HG03558 (cell line): ENCODE measurements at regions not wholly inside any gene's neighbourhood (a gene's known extent, or its start where the extent isn't known, plus 50 kb on each side); places are given as distances from the start of the nearest gene placed in this dataset.

Source experiments
- ATAC-seq: cut with Tn5 transposase; IDR thresholded peaks from one replicate; pipeline ENCODE4 v1.9.1; 2021; ENCODE audit warnings: moderate number of reproducible peaks; ENCODE audit not compliant: unreplicated experiment; ENCODE audit errors: extremely low read depth

DNA sequence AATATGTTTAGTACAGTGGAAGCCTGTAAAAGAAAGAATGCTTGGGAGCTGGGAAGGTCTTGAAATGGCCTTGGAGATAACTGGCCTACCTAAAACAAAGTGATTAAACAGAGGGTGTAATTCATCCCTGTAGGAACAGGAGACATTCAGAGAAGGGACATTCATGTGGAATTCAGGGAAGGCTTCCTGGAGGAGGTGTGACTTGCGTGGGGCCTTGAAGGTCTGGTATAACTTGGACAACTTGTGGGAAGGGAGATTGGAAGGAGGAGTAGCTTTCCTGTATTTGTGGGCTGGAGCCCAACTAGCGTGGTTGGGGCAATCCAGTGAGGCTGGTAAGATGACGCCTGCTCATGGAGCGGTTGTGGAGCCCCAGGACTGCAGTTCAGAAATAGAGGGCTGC is 156.4 kb downstream of the AACS start:
- no peak for ATAC-seq

DNA sequence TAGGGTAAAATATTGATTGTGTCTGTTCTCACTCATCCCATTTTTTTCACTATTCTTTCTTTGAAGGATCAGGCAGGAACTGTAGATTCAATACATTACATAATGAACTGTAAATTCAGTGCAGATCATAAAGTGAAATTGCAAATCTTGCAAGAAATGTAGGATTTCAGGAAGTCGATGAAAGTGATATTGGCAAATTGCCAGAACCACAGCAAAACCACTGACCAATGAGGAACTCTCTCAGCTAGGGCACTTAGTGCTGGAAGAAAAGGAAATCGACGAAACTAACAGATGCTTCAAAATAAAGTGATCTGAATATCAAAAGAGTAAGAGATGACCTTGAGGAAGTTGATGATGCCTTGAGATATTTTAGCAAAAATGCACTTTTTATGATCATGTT is 157.6 kb downstream of the AACS start:
- no peak for ATAC-seq

DNA sequence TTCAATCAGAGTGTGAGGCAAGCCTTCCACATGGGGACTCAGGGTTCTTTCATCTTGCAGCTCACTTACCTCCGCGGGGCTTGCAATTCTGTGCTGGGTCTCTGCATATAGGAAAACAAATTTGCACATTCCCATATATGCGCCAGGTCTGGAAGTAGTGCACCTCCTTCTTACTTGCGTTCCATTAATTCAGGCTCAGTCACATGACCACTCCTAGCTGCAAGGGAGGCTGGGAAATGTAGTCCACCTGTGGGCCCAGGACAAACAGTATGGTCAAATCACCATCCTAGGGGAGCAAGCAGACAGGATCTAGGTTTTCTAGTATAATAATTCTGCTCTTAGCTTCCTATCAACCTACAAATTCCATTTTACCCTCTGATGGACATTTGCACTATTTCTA is 160.4 kb downstream of the AACS start:
- ATAC-seq, result no peak

DNA sequence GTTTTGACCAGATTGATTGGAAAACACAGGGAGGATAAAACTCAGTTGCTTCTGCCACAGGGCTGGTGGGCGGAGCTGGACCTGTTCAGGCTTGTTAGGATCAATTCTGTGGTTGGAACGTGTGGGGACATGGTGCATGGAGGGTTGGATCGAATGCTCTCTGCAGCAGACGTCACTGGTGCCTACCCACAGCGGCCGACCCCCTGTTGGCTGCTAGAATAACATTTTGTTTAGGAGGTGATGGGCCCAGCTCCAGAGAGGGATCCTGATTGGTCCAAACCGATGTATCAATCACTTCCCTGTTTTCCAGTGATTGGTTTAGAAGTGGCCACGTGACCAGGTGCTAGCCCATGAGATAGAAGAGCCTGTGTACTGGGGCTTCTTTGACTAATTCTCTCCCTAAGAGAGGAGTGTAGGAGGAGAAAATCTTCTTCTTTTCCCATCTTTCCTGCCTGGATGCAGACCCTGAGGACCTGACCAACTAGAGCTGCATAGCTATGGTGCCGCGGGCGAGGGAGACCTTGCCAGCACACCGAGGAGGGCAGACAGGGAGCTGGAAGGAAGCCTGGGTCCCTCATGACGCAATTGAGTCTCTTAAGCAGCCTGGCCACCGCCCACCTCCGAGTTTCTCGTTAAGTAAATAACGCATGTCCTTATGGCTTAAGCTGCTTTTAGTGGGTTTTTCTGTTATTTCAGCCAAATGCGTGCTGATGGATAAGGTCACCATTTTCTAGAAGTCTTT is 163.5 kb downstream of the AACS start:
- ATAC-seq, result no peak

DNA sequence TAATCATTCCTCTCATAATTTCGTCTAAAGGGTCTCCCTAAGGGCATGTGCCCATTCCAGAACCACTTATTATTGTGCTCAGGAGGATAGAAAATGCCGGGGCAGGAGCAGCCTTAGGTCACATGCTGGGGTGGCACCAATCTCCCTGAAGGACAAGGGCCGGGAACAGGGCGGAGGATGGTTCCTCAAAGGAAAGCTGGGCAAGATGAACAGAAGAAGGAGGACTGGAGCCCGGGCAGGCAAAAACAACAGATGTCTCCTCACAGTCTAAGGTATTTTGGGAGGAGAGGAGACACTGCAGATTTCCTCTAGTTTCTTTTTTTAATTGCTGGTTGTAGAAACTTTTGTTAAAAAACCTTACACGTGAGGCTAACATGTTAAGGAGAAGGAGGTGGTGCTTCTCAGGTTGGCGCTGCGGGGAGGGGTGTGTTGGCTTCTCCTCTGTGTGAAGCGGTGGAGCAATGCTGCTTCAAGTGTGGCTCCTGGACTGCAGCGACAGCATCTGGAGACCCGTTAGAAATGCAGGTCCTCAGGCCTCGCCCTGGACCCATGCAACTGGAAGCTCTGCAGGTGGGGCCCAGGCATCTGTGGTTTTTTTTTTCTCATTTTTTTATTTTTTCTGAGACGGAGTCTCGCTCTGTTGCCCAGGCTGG is 164.8 kb downstream of the AACS start:
- ATAC-seq, result no peak

DNA sequence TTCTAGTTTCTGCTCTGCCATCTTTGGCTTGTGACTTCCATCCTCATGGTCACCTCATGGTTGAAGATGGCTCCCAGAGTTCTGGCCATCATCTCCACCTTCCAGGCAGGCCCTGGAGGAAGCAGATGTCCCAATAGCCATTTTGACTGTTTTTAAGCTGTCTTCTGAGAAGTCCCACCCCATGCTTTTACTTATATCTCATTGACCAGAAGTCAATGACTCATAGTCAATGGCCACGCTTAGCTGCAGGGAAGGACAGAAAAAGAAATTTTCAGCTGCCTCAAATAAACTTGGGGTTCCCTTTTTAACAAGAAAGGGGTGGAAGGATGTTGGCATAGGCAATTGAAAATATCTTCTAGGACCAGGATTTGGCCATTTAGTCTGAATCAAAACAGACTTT is 168.1 kb downstream of the AACS start:
- ATAC-seq, result no peak

DNA sequence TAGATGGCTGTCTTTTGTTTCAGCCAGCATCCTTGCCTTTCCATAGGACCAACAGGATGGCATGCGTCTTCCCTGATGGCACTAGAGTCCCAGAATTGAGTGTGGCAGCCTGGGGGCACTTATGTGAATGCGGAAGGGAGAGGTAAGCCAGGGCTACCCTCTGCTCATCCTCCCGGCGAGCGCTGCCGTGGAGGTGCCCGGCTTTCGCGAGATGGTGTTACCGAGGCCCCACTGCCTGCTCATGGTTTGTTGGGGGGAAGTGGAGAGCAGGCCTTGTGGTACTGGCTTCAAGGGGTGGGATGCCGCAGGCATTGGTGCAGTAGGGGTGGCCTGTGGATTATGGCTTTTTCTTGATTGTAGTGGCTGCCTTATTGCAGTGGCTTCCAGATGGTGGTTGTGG is 174.3 kb downstream of the AACS start:
- ATAC-seq, result no peak

DNA sequence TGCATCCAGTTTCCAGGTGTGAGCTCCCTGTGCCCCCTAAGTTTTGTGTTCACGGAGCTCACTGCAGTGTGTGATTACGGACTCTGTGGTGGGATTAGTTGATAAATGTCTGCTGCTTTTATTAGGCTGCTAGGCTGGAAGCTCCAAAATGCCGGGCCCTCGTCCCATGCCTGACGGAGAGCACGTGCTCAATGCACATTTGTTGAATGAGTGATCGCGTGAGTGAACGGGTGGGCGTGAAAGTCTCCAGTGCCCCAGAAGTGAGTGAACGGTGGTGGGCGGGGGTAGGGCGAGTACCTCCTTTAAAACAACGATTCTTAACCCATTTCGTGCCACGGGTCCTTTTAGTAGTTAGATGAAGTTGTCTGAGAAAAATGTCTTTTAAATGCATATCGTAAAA is 175.5 kb downstream of the AACS start:
- no peak for ATAC-seq

DNA sequence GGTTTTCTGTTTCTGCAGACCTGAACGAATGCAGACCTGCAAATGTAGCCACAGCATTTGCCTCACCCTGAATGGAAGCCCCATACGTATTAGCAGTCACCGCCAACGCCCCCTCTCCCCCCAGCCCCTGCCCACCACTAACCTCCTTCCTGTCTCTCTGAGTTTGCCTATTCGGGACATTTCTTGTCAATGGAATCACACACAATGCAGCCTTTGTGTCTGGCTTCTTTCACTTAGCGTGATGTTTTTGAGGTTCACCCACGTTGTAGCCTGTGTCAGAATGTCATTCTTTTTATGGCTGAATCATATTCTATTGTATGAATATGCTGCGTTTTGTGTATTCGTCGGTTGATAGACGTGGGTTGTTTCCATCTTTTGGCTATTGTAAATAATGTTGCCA is 178.6 kb downstream of the AACS start:
- no peak for ATAC-seq

DNA sequence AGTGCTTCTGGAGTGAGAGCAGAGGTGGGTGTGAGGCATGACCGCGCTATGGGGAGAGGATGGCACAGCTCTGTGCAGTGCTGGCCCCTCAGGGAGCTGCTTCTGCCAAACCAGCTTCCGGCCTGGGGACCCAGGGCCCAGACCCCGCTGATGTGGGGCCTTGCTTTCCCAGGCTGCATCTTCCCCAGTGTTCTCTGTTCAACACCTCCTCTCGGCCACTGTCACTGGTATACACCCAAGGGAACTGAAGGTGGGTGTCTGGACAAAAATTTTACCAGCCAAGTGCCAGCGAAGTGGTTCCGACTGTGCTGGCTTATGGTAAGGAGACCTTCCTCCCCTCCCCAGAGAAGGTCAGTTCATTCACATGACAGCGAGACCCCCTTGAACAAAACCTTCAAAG is 179.1 kb downstream of the AACS start:
- no peak for ATAC-seq

DNA sequence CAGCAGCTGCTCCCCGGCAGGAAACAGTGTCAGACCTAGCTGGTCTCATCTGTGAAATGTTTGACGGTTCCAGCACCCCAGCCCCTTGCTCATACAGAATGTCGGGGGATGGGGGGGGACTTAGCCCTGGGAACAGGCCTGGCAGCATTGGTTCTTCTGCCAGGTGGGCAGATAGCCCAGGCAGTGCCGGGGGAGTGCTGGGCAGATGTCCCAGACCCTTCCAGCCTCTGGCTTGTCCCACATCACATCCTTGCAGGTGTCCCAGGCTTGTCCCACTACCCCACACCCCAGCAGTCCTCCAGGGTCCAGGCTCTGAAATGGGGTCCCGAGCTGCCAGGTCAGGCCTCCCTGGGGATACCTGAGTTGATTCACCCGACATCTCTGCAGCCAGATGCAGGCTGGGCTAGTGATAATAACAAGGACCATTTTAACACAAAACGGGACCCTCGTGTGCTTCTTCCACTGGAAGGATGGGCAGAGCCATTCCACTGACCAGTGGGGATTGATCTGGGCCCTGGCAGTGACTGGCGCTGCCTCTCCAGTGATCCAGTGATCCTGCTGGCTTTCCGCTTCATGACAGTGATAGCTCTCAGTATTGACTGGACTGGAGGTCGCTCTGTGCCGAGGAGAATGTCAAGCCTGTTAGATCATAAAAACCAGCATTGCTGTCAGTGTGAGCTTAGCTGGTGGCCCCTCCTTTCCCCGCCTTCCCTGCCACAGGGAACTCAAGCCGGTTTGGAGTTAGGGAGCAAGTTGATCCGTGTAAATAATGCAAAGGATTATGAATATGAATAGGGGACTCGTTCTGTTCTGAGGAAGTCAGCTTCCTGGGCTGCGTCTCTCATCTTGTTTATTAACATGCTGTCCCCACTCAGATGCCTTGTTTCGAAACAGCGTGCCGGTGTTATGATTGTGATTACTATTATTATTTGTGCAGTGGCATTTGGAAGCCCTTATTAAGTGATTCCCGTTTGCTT is 180.6 kb downstream of the AACS start:
- no peak for ATAC-seq

DNA sequence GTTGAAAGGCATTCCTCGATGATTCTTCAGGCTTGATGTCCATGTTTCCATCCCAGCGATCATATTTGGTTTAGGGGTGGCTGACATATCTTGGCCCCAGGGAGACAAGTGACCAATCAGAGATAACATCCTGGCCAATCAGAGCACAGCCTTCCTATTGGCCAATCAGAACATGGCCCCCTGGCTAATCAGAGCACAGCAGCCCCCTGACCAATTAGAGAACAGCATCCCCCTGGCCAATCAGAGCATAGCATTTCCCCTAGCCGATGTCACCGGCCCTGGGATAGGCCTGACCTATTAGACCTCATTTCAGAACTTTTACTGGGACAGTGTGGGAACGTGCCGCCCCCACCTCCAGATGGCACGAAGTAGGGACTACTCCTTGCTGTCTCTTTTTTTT is 182.2 kb downstream of the AACS start:
- ATAC-seq, result no peak

DNA sequence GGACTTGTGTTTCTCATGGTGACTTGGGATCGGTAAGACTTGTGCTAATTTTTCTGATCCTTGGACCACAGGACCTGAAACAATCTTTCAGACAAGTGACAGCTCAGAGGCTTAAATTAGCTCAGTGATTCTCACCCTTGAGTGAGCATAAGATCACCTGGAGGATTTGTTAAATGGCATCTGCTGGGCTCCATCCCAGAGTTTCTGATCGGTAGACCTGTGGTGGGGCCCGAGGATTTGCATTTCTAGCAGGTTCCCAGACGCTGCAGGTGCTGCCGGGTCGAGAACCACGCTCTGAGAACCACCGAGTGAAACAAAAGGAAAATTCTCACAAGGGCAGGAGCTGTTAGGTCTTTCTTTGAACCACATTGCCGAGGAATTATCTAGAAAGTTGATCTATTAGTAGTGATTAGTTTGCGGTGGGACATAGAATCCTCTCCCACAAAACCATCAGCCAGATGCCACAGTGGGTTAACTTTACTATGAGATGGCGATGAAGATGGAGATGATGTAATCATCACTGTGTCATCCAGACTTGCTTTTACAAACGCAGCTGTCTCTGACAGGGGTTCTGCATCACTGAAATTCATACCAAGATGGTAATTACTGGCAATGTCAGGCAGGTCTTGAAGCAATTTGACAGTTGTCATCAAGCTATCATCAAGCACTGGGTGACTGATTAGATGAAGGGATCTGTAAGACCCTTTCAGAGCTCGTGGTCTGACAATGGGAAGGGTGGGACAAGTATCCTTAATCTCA is 184.0 kb downstream of the AACS start:
- ATAC-seq, result no peak

DNA sequence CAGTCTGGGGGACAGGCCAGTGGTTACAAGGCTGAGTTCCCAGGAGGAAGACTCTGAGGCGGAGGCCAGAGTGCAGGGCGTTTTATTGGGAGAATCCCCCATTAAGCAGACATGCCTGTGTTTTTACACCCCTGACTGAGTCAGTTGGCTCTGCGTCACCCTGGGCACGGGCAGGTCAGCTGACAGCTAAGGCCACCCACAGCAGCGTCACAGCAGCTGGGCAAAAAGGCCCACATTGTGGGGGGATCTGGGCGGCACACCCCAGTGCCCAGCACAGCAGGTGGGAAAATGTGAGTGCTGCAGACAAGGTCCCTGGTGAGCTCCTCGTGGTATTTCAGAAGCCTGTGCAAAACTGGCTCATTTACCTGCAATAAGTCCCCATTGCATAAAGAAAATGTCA is 184.7 kb downstream of the AACS start:
- ATAC-seq, result no peak

DNA sequence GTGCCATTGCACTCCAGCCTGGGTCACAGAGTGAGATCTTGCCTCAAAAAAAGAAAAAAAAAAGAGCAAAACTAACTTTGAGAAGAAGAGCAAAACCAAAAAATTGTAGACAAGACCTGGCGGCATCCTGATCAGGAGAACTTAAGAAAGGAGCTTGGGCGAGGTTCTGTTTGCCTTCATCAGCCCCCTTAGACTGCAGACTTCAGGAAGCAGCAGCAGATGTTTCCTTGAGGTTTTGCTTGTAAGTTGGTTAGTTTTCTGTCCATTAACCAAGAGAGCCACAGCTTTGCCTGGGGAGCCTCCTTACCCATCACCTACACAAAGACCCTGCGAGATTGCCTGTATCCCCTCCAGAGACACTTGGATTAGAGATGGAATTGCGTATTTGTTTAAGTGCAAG is 189.0 kb downstream of the AACS start:
- ATAC-seq, result no peak

DNA sequence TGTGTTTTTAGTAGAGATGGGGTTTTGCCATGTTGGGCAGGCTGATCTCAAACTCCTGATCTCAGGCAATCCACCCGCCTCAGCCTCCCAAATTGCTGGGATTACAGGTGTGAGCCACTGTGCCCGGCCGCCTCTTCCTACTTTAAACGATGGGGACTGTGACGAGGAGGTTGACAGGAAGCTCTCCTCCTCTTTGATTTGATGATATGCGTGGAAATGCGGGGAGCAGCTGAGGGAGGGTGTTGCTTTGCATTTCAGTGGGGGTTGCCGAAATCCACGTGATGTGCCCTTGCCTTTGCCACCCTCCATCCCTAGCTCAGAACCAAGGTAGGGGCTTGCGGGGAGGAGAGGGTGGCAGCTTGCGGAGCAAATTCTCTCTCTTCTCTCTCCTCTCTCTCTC is 189.6 kb downstream of the AACS start:
- no peak for ATAC-seq

DNA sequence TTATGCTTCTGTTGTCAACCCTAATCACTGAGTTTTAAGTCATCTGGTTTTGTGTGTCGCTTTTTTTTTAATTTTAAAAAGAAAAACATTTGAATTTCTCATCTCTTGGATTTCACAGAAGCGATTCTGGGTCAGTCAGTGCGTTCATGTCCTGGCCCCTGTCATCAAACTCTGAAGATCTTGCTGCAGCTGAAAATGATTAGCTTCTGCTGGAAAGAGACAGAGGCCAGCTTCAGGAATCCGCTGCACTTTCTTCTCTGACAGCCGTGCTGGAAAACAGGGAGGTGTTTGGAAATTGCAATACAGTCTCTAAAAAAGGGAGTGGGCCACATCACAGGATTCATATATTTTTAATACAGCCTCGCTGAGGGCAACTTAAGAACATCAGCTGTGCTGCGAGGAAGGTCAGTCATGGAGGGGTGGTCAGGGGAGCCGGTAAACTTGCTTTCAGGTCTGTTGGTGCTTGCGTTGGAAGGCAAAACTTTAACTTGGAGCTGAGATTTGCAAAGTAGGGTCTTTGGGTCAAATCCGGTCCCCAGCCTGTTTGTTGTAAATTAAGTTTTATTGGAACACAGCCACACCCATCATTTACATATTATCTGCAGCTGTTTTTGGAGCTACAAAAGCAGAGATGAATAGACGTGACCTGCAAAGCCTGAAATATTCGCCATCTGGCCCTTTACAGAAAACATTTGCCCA is 190.8 kb downstream of the AACS start:
- no peak for ATAC-seq

DNA sequence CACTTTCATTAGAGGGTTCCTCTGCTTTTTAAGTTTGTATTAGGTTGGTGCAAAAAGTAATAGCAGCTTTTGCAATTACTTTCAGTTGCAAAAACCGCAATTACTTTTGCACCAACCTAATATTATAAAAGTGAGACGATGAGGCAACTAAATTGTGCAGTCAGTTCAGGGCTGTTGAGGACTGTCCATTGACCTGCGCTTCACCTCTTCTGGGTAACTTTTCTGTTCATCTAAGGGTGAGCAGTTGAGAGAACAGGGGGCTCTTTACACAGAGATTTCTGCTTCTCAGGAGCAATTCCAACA is 191.3 kb downstream of the AACS start:
- no peak for ATAC-seq

DNA sequence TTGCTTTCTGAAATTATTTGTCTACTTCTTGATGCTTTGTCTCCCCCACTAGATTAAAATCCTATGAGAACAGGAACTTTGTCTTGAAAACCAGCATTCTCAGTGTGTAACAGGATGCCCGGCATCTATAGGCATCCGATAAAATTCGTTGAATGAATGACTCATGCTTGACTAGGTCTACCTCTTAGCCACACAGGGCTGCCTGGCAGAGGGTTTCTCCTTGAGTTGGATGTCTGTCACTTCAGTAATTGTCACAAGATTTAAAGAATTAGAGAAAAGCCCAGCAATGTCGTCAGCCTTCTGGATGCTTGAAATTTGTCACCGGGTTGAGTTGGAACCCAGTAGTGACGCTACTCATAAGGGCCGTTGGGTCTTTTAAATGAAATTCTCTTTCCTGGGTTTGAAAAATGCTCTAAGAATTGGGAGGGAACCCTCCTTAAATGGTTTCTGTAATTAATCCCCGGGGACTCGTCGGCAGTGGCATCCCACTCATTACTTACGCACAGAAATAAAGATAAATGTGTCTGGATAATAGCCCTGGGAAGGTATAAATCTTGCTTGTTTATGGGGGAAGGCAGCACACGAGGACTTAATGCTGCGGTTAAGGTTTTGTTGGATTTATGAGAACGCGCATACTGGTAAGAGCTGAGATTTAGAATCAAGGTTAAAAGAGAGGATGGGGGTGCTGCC is 194.1 kb downstream of the AACS start:
- ATAC-seq, result no peak
